Gastrocnemius medialis (tissue), 4 donors: ENCODE measurements at regions not wholly inside any gene's neighbourhood (a gene's known extent, or its start where the extent isn't known, plus 50 kb on each side); places are given as distances from the start of the nearest gene placed in this dataset.

ENCODE experiments used
- CTCF ChIP-seq, 5 experiments: fragments of 450-650 bp in 3 of 5; fragments of 200-600 bp in 2 of 5; sonication (generic) in 2 of 5; IDR thresholded peaks in 4 of 5; conservative IDR thresholded peaks in 1 of 5; 1 replicate in 4 of 5; 2 replicates in 1 of 5; pipeline ENCODE4 v1.5.1; 2016 to 2019; ENCODE audit warnings: antibody characterized with exemption in 5 of 5, mild to moderate bottlenecking in 3 of 5, moderate library complexity in 3 of 5
- POLR2A ChIP-seq, 2 donors: fragments of 450-650 bp; IDR thresholded peaks; one replicate each; pipeline ENCODE4 v1.6.1; 2017; ENCODE audit warnings: antibody characterized with exemption in 2 of 2, mild to moderate bottlenecking in 2 of 2, moderate library complexity in 2 of 2

- TF ChIP-seq CTCF (IDR thresholded peaks at IDR 0.05 in 4 of 5, conservative IDR thresholded peaks at IDR 0.05 in 1 of 5) (no peak), POLR2A (IDR thresholded peaks at IDR 0.05) (no peak)
Measured at GRCh38 chr6:126632271-126632670, 292.4 kb downstream of the CENPW start.
